Skeletal muscle cell (primary cell): ENCODE measurements at regions not wholly inside any gene's neighbourhood (a gene's known extent, or its start where the extent isn't known, plus 50 kb on each side); places are given as distances from the start of the nearest gene placed in this dataset.

Experiments used
- DNase-seq: peaks from one replicate; pipeline ENCODE4 v3.0.0-alpha.2; 2010; ENCODE audit warnings: low read depth
- H3K4me3 ChIP-seq: 2 replicates; pipeline ENCODE4 v1.5.1; 2011; ENCODE audit warnings: low read depth, mild to moderate bottlenecking, control low read depth, low read length, moderate library complexity

GRCh38 chr2:168336786-168337388 is 89.5 kb upstream of the STK39 start:
- H3K4me3 ChIP-seq, result no peak overlapping the region
- no peak for DNase-seq

GRCh38 chr2:168338292-168338691 is 90.9 kb upstream of the STK39 start:
- no peak for DNase-seq

GRCh38 chr2:168338803-168339437 is 91.5 kb upstream of the STK39 start:
- H3K4me3 ChIP-seq, result no peak overlapping the region
- DNase-seq, result no peak

More at GRCh38 chr2:168338292-168338691, 90.9 kb upstream of the STK39 start:
- no peak overlapping the region for H3K4me3 ChIP-seq

- no peak overlapping the region for H3K4me3 ChIP-seq
- no peak for DNase-seq
Observed at GRCh38 chr2:168340931-168341330, 93.5 kb upstream of the STK39 start.

GRCh38 chr2:168343586-168343985 is 96.2 kb upstream of the STK39 start:
- peak; percentile 8 for DNase-seq
- no peak overlapping the region for H3K4me3 ChIP-seq

GRCh38 chr2:168344706-168345105 is 97.3 kb upstream of the STK39 start:
- H3K4me3 ChIP-seq, result no peak overlapping the region
- DNase-seq, result no peak

- no peak overlapping the region for H3K4me3 ChIP-seq
- DNase-seq, result no peak
Observed at GRCh38 chr2:168345601-168346000, 98.2 kb upstream of the STK39 start.

GRCh38 chr2:168346725-168347477 is 99.5 kb upstream of the STK39 start:
- peak overlapping the region; percentile 49 for H3K4me3 ChIP-seq
- peak; percentile 15 for DNase-seq

GRCh38 chr2:168348076-168348475 is 100.7 kb upstream of the STK39 start:
- peak; percentile 16 for DNase-seq
- no peak overlapping the region for H3K4me3 ChIP-seq

- no peak overlapping the region for H3K4me3 ChIP-seq
- no peak for DNase-seq
Observed at GRCh38 chr2:168350380-168350779, 103.0 kb upstream of the STK39 start.

GRCh38 chr2:168353251-168353650 is 102.8 kb upstream of the CERS6 start:
- no peak for DNase-seq
- no peak overlapping the region for H3K4me3 ChIP-seq

- no peak for DNase-seq
- H3K4me3 ChIP-seq, result no peak overlapping the region
Observed at GRCh38 chr2:168354499-168354898, 101.6 kb upstream of the CERS6 start.

- DNase-seq, result no peak
- no peak overlapping the region for H3K4me3 ChIP-seq
Observed at GRCh38 chr2:168355121-168355520, 101.0 kb upstream of the CERS6 start.

GRCh38 chr2:168355779-168356476 is 100.1 kb upstream of the CERS6 start:
- H3K4me3 ChIP-seq, result no peak overlapping the region
- DNase-seq, result no peak

- no peak overlapping the region for H3K4me3 ChIP-seq
- no peak for DNase-seq
Observed at GRCh38 chr2:168356477-168356835, 99.6 kb upstream of the CERS6 start.

GRCh38 chr2:168357797-168358472 is 98.1 kb upstream of the CERS6 start:
- no peak for DNase-seq
- H3K4me3 ChIP-seq, result no peak overlapping the region

GRCh38 chr2:168359082-168359481 is 97.0 kb upstream of the CERS6 start:
- DNase-seq, result no peak
- no peak overlapping the region for H3K4me3 ChIP-seq

GRCh38 chr2:168363347-168364092 is 92.6 kb upstream of the CERS6 start:
- H3K4me3 ChIP-seq, result no peak overlapping the region
- DNase-seq, result no peak

GRCh38 chr2:168365094-168365621 is 90.9 kb upstream of the CERS6 start:
- no peak for DNase-seq
- no peak overlapping the region for H3K4me3 ChIP-seq
